DOHH2 (cell line): ENCODE measurements at regions not wholly inside any gene's neighbourhood (a gene's known extent, or its start where the extent isn't known, plus 50 kb on each side); places are given as distances from the start of the nearest gene placed in this dataset.

Experiments used
- H3F3A ChIP-seq: fragments of 200-600 bp; sonication (generic), shearing (Covaris generic); 2 replicates; pipeline ENCODE4 v1.6.0; 2016; ENCODE audit warnings: antibody characterized with exemption, mild to moderate bottlenecking; ENCODE audit not compliant: control insufficient read depth, insufficient read depth
- H3K27ac ChIP-seq: fragments of 200-600 bp; sonication (generic); 2 replicates; pipeline ENCODE4 v1.5.1; 2014; ENCODE audit warnings: low read depth, mild to moderate bottlenecking, low read length, moderate library complexity
- H3K27me3 ChIP-seq: fragments of 200-600 bp; sonication (generic); 2 replicates; pipeline ENCODE4 v1.6.1; 2014; ENCODE audit warnings: mild to moderate bottlenecking, low read length, mixed read lengths; ENCODE audit not compliant: control insufficient read depth
- H3K36me3 ChIP-seq: fragments of 200-600 bp; sonication (generic); 2 replicates; pipeline ENCODE4 v1.6.1; 2014; ENCODE audit warnings: mild to moderate bottlenecking, low read length, moderate library complexity, mixed read lengths; ENCODE audit not compliant: control insufficient read depth
- H3K4me1 ChIP-seq: fragments of 200-600 bp; sonication (generic); 2 replicates; pipeline ENCODE4 v1.6.1; 2014; ENCODE audit warnings: mild to moderate bottlenecking, low read length, mixed read lengths; ENCODE audit not compliant: control insufficient read depth
- H3K4me2 ChIP-seq: fragments of 200-600 bp; sonication (generic); 2 replicates; pipeline ENCODE4 v1.6.0; 2014; ENCODE audit warnings: mild to moderate bottlenecking, low read length, moderate library complexity
- H3K4me3 ChIP-seq: fragments of 200-600 bp; sonication (generic); 2 replicates; pipeline ENCODE4 v1.5.1; 2014; ENCODE audit warnings: mild to moderate bottlenecking, low read length, mixed read lengths
- H3K79me2 ChIP-seq: fragments of 200-600 bp; sonication (generic); 2 replicates; pipeline ENCODE4 v1.6.1; 2014; ENCODE audit warnings: mild to moderate bottlenecking, low read length, mixed read lengths; ENCODE audit not compliant: control insufficient read depth
- H3K9me2 ChIP-seq: fragments of 200-600 bp; sonication (generic); replicated peaks from 2 replicates; pipeline ENCODE4 v1.6.1; 2014; ENCODE audit warnings: mild to moderate bottlenecking, low read length, mixed read lengths; ENCODE audit not compliant: control insufficient read depth
- H3K9me3 ChIP-seq: fragments of 200-600 bp; sonication (generic); 2 replicates; pipeline ENCODE4 v1.6.1; 2014; ENCODE audit warnings: antibody characterized with exemption, low read length, mixed read lengths; ENCODE audit not compliant: control insufficient read depth, insufficient read depth
- H4K20me1 ChIP-seq: fragments of 200-600 bp; sonication (generic); 2 replicates; pipeline ENCODE4 v1.6.0; 2014; ENCODE audit warnings: low read depth, mild to moderate bottlenecking, antibody characterized with exemption, low read length, moderate library complexity; ENCODE audit not compliant: control insufficient read depth, insufficient read depth
- EZH2phosphoT487 ChIP-seq: fragments of 200-600 bp; sonication (generic); IDR thresholded peaks from 2 replicates; pipeline ENCODE4 v1.6.1; 2017; ENCODE audit warnings: borderline replicate concordance, mild to moderate bottlenecking, antibody characterized with exemption, low read length, moderate library complexity, mixed read lengths
- TF ChIP-seq, protein P1 (sequence below): fragments of 200-600 bp; sonication (generic); IDR thresholded peaks from one replicate; pipeline ENCODE4 v1.5.1; 2014; ENCODE audit warnings: antibody characterized with exemption, mild to moderate bottlenecking, low read depth, low read length; ENCODE audit not compliant: poor library complexity, severe bottlenecking

DNA sequence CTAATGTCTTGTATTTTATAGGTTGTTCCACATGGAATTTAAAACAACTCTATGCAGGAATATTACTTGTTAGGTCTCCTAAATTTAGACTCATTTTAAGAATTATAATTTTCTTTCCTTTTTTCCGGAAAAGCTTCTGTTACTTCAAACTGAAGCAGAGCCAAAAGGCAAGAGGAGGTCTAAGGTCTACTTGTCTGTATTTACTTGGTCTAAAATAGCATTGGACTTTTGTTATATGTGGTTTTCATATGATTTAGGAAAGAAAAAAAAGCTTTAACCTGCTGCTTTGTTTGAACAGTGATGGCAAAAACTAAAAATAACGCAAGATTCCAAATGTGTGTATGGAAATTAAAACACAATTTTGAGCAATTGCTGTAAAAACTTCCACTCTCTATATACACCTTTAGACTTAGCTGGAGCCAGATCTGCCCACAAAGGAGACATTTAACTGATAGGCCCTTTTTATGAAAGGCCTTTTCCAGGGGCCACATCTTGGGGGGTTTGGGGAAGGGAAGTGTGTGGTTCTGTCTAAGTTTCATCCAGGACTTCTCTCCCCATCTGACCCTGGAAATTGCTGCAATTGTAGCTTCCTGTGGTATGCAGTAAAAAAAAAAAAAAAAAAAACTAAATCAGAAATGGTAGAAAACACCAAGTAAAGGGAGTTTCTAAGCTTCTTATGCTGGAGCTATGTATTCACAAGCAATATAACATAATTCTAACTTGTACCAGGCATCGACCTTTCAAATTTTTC is 307.7 kb upstream of the MEF2C start:
- H3K27me3 ChIP-seq, result no peaks in the 10 kb centered on the region
- H3K79me2 ChIP-seq, result no peaks in the 10 kb centered on the region
- H3F3A ChIP-seq, result no peaks in the 10 kb centered on the region
- no peak overlapping the region for H3K4me2 ChIP-seq
- H3K4me3 ChIP-seq, result no peak overlapping the region
- H3K36me3 ChIP-seq, result no peaks in the 10 kb centered on the region
- TF ChIP-seq, protein P1, sequence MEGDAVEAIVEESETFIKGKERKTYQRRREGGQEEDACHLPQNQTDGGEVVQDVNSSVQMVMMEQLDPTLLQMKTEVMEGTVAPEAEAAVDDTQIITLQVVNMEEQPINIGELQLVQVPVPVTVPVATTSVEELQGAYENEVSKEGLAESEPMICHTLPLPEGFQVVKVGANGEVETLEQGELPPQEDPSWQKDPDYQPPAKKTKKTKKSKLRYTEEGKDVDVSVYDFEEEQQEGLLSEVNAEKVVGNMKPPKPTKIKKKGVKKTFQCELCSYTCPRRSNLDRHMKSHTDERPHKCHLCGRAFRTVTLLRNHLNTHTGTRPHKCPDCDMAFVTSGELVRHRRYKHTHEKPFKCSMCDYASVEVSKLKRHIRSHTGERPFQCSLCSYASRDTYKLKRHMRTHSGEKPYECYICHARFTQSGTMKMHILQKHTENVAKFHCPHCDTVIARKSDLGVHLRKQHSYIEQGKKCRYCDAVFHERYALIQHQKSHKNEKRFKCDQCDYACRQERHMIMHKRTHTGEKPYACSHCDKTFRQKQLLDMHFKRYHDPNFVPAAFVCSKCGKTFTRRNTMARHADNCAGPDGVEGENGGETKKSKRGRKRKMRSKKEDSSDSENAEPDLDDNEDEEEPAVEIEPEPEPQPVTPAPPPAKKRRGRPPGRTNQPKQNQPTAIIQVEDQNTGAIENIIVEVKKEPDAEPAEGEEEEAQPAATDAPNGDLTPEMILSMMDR, result no peak
- no peak for TF ChIP-seq EZH2phosphoT487
- H3K4me1 ChIP-seq, result no peaks in the 10 kb centered on the region
- no peaks in the 10 kb centered on the region for H3K9me2 ChIP-seq
- H4K20me1 ChIP-seq, result no peaks in the 10 kb centered on the region
- no peaks in the 10 kb centered on the region for H3K9me3 ChIP-seq
- H3K27ac ChIP-seq, result no peak overlapping the region

GRCh38 chr5:89187883-89188465 is 305.0 kb upstream of the MEF2C start:
- H3K4me3 ChIP-seq, result no peak overlapping the region
- H3K4me1 ChIP-seq, result no peaks in the 10 kb centered on the region
- H3F3A ChIP-seq, result no peaks in the 10 kb centered on the region
- no peak overlapping the region for H3K27ac ChIP-seq
- H3K9me3 ChIP-seq, result no peaks in the 10 kb centered on the region
- TF ChIP-seq, protein P1, result no peak
- no peak for TF ChIP-seq EZH2phosphoT487
- no peaks in the 10 kb centered on the region for H3K36me3 ChIP-seq
- H4K20me1 ChIP-seq, result no peaks in the 10 kb centered on the region
- no peak overlapping the region for H3K4me2 ChIP-seq
- no peaks in the 10 kb centered on the region for H3K79me2 ChIP-seq
- no peaks in the 10 kb centered on the region for H3K9me2 ChIP-seq
- H3K27me3 ChIP-seq, result no peaks in the 10 kb centered on the region

DNA sequence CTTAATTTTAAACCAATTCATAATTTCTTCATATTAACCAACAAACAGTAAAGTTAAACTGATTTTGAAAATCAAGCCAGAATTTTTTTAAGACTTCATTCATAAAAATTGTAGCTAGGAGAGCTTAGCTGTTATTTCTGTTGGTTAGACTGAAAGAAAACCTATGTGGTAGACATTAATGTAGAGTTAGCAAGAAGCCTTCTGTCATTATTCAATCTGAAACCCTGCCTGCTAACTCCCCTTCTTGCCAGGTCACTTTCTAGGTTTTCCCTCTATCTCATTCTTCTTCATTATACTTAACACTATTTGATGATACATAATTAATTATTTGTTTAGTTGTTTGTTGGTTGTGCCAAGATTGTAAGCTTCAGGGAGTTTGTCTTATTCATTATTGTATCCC is 304.3 kb upstream of the MEF2C start:
- Histone ChIP-seq H3K36me3 (no peaks in the 10 kb centered on the region), H3K4me2 (no peak overlapping the region), H3K79me2 (no peaks in the 10 kb centered on the region), H3K27ac (no peak overlapping the region), H3K4me1 (no peaks in the 10 kb centered on the region), H3F3A (no peaks in the 10 kb centered on the region), H3K9me3 (no peaks in the 10 kb centered on the region), H3K4me3 (no peak overlapping the region), H3K27me3 (no peaks in the 10 kb centered on the region), H4K20me1 (no peaks in the 10 kb centered on the region), H3K9me2 (no peaks in the 10 kb centered on the region)
- TF ChIP-seq, protein P1, result no peak
- no peak for TF ChIP-seq EZH2phosphoT487
